ENCODE measurements at regions not wholly inside any gene's neighbourhood (a gene's known extent, or its start where the extent isn't known, plus 50 kb on each side); places are given as distances from the start of the nearest gene placed in this dataset.

DNA sequence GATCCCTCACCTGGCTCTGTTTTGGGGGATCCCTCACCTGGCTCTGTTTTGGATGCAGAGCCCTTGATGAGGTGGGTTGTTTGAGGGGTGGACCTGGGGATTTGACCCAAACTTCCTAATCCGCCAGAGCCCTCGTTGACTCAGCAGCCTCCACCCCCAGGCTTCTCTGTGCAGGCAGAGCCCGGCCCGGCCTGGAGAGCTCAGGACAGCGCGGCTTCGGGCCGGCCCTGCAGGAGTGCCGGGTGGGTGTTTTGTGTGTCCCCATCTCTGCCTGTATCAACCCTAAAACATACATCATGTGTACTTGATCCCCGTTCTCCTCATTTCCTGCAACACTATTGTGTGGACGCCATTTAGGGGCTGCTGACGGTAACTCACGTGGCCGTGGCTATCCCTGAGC, 124.2 kb downstream of the SIK1 start:
- no peak for DNase-seq
- H3K27ac Mint-ChIP-seq, result no peak overlapping the region
- Histone ChIP-seq H3K36me3 (replicated peaks in 1 of 2; ENCODE audit: control extremely low read depth in 1 of 2, control insufficient read depth in 1 of 2, extremely low read depth in 1 of 2, insufficient read depth in 2 of 2, low read length in 1 of 2) (no peaks in the 10 kb centered on the region), H3K27me3 (replicated peaks in 1 of 4; ENCODE audit: control extremely low read depth in 1 of 4, control insufficient read depth in 3 of 4, insufficient read depth in 4 of 4, low read length in 3 of 4) (peaks cover 0 to 11% (median 1%) of the 10 kb centered on the region in 4 experiments), H3K9ac (ENCODE audit: low read length) (no peak overlapping the region), H2AFZ (ENCODE audit: insufficient read depth, low read depth, low read length, poor library complexity, severe bottlenecking) (no peak overlapping the region), H3K4me2 (replicated peaks; ENCODE audit: low read depth, low read length, poor library complexity, severe bottlenecking) (no peak overlapping the region), H3K79me2 (ENCODE audit: control insufficient read depth, insufficient read depth, low read length) (no peaks in the 10 kb centered on the region), H4K20me1 (ENCODE audit: control insufficient read depth, insufficient read depth, low read length, poor library complexity, severe bottlenecking) (no peaks in the 10 kb centered on the region), H3K9me3 (ENCODE audit: control extremely low read depth in 1 of 3, control insufficient read depth in 2 of 3, insufficient read depth in 1 of 3, low read length in 2 of 3) (no peaks in the 10 kb centered on the region), H3K27ac (ENCODE audit: low read length in 2 of 2) (no peak overlapping the region), H3K4me3 (ENCODE audit: control extremely low read depth in 1 of 5, extremely low read depth in 1 of 5, insufficient read depth in 1 of 5, low read depth in 2 of 5, low read length in 4 of 5) (no peak overlapping the region), H3K4me1 (ENCODE audit: control insufficient read depth in 2 of 2, insufficient read depth in 2 of 2, low read length in 2 of 2) (peaks cover 17 to 39% of the 10 kb centered on the region in 2 donors)
- ChIA-PET CTCF (no interaction called here), POLR2A (no interaction called here)
- no peak for ATAC-seq (ENCODE audit: low read depth)
- 94% methylated on average over 10 of the region's 14 CpGs for WGBS (ENCODE audit: insufficient coverage)
- intact Hi-C loops (cut with micrococcal nuclease), result no loop called here
- H3K4me3 Mint-ChIP-seq, result no peak overlapping the region
- no peak for TF ChIP-seq EZH2 (IDR thresholded peaks at IDR 0.05; ENCODE audit: borderline replicate concordance, insufficient read depth, low read depth, low read length, poor library complexity, severe bottlenecking)
- TF ChIP-seq, protein P1, sequence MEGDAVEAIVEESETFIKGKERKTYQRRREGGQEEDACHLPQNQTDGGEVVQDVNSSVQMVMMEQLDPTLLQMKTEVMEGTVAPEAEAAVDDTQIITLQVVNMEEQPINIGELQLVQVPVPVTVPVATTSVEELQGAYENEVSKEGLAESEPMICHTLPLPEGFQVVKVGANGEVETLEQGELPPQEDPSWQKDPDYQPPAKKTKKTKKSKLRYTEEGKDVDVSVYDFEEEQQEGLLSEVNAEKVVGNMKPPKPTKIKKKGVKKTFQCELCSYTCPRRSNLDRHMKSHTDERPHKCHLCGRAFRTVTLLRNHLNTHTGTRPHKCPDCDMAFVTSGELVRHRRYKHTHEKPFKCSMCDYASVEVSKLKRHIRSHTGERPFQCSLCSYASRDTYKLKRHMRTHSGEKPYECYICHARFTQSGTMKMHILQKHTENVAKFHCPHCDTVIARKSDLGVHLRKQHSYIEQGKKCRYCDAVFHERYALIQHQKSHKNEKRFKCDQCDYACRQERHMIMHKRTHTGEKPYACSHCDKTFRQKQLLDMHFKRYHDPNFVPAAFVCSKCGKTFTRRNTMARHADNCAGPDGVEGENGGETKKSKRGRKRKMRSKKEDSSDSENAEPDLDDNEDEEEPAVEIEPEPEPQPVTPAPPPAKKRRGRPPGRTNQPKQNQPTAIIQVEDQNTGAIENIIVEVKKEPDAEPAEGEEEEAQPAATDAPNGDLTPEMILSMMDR (IDR thresholded peaks at IDR 0.05), result no peak
- H3K4me1 Mint-ChIP-seq, result peaks cover 35% of the 10 kb centered on the region
- H3K27me3 Mint-ChIP-seq, result peaks cover 21% of the 10 kb centered on the region
- H3K9me3 Mint-ChIP-seq (ENCODE audit: insufficient read depth), result no peaks in the 10 kb centered on the region

DNA sequence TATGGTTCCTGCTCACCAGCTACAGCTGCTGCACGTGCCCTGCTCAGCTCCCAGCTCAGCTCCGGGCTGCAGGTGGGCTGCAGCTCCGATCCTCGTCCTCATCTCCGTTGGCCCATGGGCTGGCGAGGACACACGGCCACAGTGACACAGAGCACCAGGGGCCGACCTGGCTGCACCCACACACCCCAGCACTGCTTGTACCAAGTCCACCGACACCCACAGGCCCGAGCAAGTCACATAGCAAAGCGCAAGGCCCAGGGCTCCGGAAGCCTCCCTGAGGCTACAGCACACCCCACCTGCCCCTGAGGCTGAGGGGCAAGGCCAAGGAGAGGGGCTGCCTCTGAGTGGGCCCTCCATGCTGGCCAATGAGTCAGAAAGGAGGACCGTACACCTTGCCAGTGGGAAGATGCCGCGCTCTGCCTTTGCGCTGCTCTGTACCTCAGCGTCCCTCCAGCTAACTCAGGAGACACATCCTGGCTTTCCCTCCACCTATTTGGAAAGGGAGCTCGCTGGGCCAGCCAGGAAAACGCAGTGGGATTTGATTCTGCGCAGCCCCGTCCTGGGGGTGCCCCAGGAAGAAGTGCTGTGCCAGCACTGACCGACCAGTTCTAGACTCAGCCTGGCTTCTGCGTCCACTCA, 124.8 kb downstream of the SIK1 start:
- Mint-ChIP-seq H3K4me3 (no peak overlapping the region), H3K4me1 (peaks cover 34% of the 10 kb centered on the region), H3K27me3 (peaks cover 21% of the 10 kb centered on the region), H3K27ac (no peak overlapping the region), H3K9me3 (ENCODE audit: insufficient read depth) (no peaks in the 10 kb centered on the region)
- H2AFZ ChIP-seq (ENCODE audit: insufficient read depth, low read depth, low read length, poor library complexity, severe bottlenecking), result no peak overlapping the region
- ATAC-seq (ENCODE audit: low read depth) (no peak), DNase-seq (no peak)
- no peaks in the 10 kb centered on the region for H3K36me3 ChIP-seq (replicated peaks in 1 of 2; ENCODE audit: control extremely low read depth in 1 of 2, control insufficient read depth in 1 of 2, extremely low read depth in 1 of 2, insufficient read depth in 2 of 2, low read length in 1 of 2)
- H3K4me3 ChIP-seq (ENCODE audit: control extremely low read depth in 1 of 5, extremely low read depth in 1 of 5, insufficient read depth in 1 of 5, low read depth in 2 of 5, low read length in 4 of 5), result no peak overlapping the region
- peaks cover 16 to 37% of the 10 kb centered on the region in 2 donors for H3K4me1 ChIP-seq (ENCODE audit: control insufficient read depth in 2 of 2, insufficient read depth in 2 of 2, low read length in 2 of 2)
- no peak overlapping the region for H3K27ac ChIP-seq (ENCODE audit: low read length in 2 of 2)
- no peaks in the 10 kb centered on the region for H3K9me3 ChIP-seq (ENCODE audit: control extremely low read depth in 1 of 3, control insufficient read depth in 2 of 3, insufficient read depth in 1 of 3, low read length in 2 of 3)
- H3K27me3 ChIP-seq (replicated peaks in 1 of 4; ENCODE audit: control extremely low read depth in 1 of 4, control insufficient read depth in 3 of 4, insufficient read depth in 4 of 4, low read length in 3 of 4), result peaks cover 0 to 11% (median 1%) of the 10 kb centered on the region in 4 experiments
- POLR2A ChIA-PET, result no interaction called here
- 93% methylated on average over 23 of the region's 23 CpGs for WGBS (ENCODE audit: insufficient coverage)
- no peak overlapping the region for H3K9ac ChIP-seq (ENCODE audit: low read length)
- H4K20me1 ChIP-seq (ENCODE audit: control insufficient read depth, insufficient read depth, low read length, poor library complexity, severe bottlenecking), result no peaks in the 10 kb centered on the region
- H3K79me2 ChIP-seq (ENCODE audit: control insufficient read depth, insufficient read depth, low read length), result no peaks in the 10 kb centered on the region
- TF ChIP-seq EZH2 (IDR thresholded peaks at IDR 0.05; ENCODE audit: borderline replicate concordance, insufficient read depth, low read depth, low read length, poor library complexity, severe bottlenecking), result no peak
- TF ChIP-seq, protein P1 (IDR thresholded peaks at IDR 0.05), result no peak
- intact Hi-C loops (cut with micrococcal nuclease), result no loop called here
- CTCF ChIA-PET, result no interaction called here
- no peak overlapping the region for H3K4me2 ChIP-seq (replicated peaks; ENCODE audit: low read depth, low read length, poor library complexity, severe bottlenecking)

Data from B cell (primary cell).